SK-N-SH treated with all-trans-retinoic acid at 6 μM for 48 hours (cell line): ENCODE measurements at regions not wholly inside any gene's neighbourhood (a gene's known extent, or its start where the extent isn't known, plus 50 kb on each side); places are given as distances from the start of the nearest gene placed in this dataset.

ENCODE experiments used
- CSDC2 ChIP-seq: fragments of 250-450 bp; sonication (Bioruptor Pico); IDR thresholded peaks from 2 replicates; pipeline ENCODE4 v1.5.0; 2020; ENCODE audit warnings: mild to moderate bottlenecking, moderate library complexity
- GLIS3 ChIP-seq: fragments of 250-450 bp; sonication (Bioruptor Pico); IDR thresholded peaks from 2 replicates; pipeline ENCODE4 v1.5.0; 2020; ENCODE audit warnings: mild to moderate bottlenecking, moderate library complexity
- OSR1 ChIP-seq: fragments of 250-450 bp; sonication (Bioruptor Pico); IDR thresholded peaks from 2 replicates; pipeline ENCODE4 v1.8.0; 2022; ENCODE audit warnings: moderate library complexity, mild to moderate bottlenecking, inconsistent platforms
- PPARA ChIP-seq: fragments of 250-450 bp; sonication (Bioruptor Pico); IDR thresholded peaks from 2 replicates; pipeline ENCODE4 v1.5.0; 2020; ENCODE audit warnings: mild to moderate bottlenecking, borderline replicate concordance
- SNAI2 ChIP-seq: fragments of 250-450 bp; sonication (Bioruptor Pico); IDR thresholded peaks from 2 replicates; pipeline ENCODE4 v1.5.0; 2020; ENCODE audit warnings: mild to moderate bottlenecking, moderate library complexity
- TCF4 ChIP-seq: fragments of 250-450 bp; sonication (Bioruptor Pico); IDR thresholded peaks from 2 replicates; pipeline ENCODE4 v1.8.0; 2021; ENCODE audit warnings: mild to moderate bottlenecking, moderate library complexity, borderline replicate concordance
- TOX ChIP-seq: fragments of 250-450 bp; sonication (Bioruptor Pico); IDR thresholded peaks from 2 replicates; pipeline ENCODE4 v1.8.0; 2021; ENCODE audit warnings: mild to moderate bottlenecking, moderate library complexity, borderline replicate concordance
- ZFP3 ChIP-seq: fragments of 250-450 bp; sonication (Bioruptor Pico); IDR thresholded peaks from 2 replicates; pipeline ENCODE4 v1.5.0; 2020; ENCODE audit warnings: mild to moderate bottlenecking, moderate library complexity
- ZFP30 ChIP-seq: fragments of 450-650 bp; formaldehyde crosslinking; IDR thresholded peaks from 2 replicates; pipeline ENCODE4 v1.5.0; 2022; ENCODE audit warnings: mild to moderate bottlenecking, moderate library complexity
- ZNF70 ChIP-seq: fragments of 450-650 bp; formaldehyde crosslinking; IDR thresholded peaks from 2 replicates; pipeline ENCODE4 v1.5.0; 2020; ENCODE audit warnings: mild to moderate bottlenecking, moderate library complexity
- ZNF8 ChIP-seq: fragments of 450-650 bp; formaldehyde crosslinking; IDR thresholded peaks from 2 replicates; pipeline ENCODE4 v1.5.0; 2020; ENCODE audit warnings: mild to moderate bottlenecking, moderate library complexity
- TF ChIP-seq, protein P1 (sequence below): fragments of 250-450 bp; sonication (Bioruptor Pico); IDR thresholded peaks from 2 replicates; pipeline ENCODE4 v1.8.0; 2020; ENCODE audit warnings: mild to moderate bottlenecking, moderate library complexity, borderline replicate concordance

DNA sequence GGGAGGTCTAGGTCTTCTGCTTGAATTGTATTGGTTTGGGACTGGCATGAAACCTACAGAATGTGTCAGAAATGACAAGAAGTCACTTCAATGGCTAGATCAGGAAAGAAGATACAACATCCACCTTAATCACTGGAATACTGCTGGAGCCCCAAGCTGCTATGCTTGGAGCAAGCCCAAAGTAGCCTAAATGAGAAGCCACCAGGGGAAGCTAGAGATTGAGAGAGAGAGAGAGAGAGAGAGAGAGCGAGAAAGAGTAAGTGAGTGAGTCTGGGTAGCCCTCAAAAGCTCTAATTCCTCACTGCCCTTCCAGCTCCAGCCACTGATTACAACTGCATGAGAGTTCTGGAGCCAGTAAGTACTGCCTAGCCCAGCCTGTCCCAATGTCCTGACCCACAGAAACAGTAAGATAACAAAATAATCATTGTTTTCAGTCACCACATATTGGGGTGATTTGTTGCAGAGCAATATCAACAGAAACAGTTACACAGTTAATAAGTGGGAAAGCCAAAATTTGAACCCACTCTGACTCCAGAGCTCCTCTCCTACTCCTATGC lies 529.2 kb upstream of the GOLIM4 start:
- TF ChIP-seq TCF4 (CRISPR knock-in tag) (no peak), ZNF70 (no peak), ZNF8 (CRISPR knock-in tag) (no peak), CSDC2 (no peak), GLIS3 (CRISPR knock-in tag) (no peak), ZFP30 (CRISPR knock-in tag) (no peak), OSR1 (CRISPR knock-in tag) (no peak), TOX (CRISPR knock-in tag) (no peak), PPARA (CRISPR knock-in tag) (no peak), ZFP3 (no peak), SNAI2 (no peak)
- TF ChIP-seq, protein P1, sequence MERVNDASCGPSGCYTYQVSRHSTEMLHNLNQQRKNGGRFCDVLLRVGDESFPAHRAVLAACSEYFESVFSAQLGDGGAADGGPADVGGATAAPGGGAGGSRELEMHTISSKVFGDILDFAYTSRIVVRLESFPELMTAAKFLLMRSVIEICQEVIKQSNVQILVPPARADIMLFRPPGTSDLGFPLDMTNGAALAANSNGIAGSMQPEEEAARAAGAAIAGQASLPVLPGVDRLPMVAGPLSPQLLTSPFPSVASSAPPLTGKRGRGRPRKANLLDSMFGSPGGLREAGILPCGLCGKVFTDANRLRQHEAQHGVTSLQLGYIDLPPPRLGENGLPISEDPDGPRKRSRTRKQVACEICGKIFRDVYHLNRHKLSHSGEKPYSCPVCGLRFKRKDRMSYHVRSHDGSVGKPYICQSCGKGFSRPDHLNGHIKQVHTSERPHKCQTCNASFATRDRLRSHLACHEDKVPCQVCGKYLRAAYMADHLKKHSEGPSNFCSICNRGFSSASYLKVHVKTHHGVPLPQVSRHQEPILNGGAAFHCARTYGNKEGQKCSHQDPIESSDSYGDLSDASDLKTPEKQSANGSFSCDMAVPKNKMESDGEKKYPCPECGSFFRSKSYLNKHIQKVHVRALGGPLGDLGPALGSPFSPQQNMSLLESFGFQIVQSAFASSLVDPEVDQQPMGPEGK (CRISPR knock-in tag): no peak
